GM21619 (cell line): ENCODE measurements at regions not wholly inside any gene's neighbourhood (a gene's known extent, or its start where the extent isn't known, plus 50 kb on each side); places are given as distances from the start of the nearest gene placed in this dataset.

Source experiments
- ATAC-seq: cut with Tn5 transposase; IDR thresholded peaks from one replicate; pipeline ENCODE4 v1.9.1; 2021; ENCODE audit not compliant: unreplicated experiment

DNA sequence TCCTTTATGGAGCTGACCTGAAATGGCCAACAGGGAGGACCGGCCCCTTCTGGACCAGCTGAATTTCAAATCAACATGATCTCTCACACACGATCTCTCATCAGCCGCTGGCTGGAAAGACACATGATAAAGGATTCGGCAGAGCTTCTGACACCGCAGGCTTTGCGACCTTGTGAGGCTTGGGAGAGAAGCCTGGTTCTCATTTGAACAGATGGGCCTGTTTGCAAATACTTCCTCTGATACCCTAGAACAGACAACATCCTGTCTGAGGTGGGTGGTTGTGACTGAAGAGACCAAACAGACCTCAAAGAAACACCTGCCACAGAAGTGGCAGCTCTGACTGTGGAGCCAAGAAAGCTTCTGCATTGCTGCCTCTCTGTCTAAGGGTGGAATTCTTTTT is 77.9 kb upstream of the SDK2 start:
- ATAC-seq = no peak

DNA sequence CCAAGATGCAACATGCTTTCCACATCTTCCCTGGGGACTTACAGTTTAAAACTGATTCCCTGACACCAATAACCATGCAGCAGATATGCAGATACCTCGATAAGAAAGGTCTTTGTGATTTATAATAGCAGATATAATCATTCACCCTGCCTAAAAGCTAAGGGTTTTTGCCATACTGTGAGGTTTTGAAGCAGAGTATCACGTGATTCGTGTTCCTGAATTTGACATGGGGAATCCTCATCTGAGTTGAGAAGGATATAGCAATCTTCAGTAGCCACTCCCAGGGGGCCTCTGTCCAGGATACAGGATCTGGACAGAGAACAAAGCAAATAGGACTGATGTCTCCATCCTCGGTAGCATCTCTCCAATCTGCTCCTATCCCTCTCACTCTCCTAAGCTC is 79.1 kb upstream of the SDK2 start:
- ATAC-seq = no peak

DNA sequence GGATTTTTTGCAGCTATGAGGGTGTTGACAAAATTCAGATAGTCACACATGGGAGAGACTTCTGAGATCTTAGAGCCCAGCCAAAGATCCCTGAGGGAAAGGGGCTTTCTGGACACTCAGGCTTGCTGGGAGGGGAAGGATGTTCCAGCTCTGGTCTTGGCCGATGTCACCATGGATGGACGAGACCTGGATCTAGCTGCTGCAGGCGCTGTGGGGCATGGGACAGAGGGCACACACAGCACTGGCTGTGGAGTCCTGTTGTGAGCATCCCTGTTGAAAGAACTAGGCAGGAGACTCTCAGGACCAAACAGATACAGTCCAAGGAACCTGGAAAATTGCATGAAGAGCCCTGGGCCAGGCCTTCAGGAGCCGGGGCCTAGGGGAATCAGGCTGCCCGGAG is 80.1 kb upstream of the SDK2 start:
- no peak for ATAC-seq

DNA sequence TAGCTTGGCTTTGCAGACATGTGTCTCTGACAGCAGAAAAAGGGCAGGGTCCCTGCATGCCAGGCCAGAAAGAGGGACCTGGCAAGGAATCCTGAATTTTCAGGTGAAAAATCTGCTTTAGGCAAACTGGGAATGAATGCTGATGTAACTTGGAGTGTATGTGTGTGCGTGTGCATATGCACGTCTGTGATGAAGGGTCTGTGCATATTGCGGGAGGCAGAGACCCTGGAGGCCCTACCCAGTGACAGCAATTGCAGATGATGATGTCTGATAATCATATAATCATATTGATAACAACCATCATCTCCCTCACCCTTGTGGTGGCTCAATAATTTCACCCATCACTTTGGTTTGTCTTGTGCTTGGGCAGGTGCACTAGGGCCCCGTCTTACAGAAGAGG is 80.7 kb upstream of the SDK2 start:
- no peak for ATAC-seq

DNA sequence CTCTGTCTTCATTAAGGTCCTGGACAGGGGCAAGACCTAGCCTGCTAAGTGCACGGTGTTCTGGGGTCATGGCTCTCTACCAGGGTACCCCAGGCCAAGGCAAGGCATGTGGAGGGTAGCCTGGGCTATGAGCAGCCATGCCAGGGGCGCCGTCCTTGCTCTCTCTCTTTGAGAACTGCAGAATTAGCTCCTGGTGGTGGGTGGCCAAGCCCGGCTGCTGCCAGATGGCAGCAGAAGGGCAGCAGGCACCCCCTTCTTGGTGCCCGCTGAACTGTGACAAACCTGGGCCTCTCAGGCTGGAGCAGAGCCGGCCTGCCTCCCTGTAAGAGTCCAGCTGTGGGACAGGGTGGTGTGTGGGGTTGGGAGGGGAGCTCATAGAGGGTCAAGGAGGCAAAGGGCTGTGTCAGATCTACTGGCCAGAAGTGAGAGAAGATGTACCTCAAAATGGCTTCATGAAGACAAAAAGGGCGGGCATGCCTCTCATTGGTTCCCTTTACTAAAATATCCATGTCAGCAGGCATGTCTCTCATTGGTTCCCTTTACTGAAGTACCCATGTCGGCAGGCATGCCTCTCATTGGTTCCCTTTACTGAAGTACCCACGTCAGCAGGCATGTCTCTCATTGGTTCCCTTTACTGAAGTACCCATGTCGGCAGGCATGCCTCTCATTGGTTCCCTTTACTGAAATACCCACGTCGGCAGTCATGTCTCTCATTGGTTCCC is 81.7 kb upstream of the SDK2 start:
- ATAC-seq = no peak

DNA sequence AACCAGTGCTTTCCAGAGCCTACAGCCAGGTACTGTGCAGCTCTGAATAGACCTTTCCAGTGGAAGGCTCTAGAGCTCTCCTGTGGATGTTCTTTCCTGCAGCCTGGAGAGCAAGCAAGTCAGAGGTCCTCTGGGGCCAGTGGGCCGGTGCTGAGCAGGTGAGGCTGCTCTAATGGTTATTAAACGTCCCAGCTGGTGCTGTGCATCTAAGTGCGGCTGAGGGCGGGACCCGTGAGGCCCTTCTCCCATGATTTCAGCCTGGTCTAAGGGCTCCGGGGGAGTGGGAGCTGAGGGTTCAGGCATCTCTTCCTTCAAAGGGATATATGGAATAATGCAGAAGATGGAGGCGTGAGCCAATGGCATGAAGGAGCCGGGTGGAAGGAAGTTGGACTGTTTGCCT is 83.7 kb upstream of the SDK2 start:
- no peak for ATAC-seq

DNA sequence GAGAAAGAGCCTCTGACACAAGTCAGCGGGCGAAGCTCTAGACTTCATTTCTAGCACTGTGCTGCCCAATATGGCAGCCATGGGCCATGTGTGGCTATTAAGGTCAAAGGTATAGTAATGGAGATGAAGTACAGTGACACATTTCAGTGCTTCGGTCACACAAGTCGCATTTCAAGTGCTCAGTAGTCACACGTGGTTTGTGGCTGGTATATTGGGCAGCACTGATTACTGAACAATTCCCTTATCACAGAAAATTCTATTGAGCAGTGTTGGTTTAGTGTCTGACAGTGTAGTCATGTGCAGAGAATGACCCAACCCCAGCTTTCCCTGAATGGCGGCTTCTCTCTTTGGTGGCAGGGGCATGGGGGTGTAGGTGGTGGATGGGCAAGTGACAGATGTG is 84.9 kb upstream of the SDK2 start:
- no peak for ATAC-seq

GRCh38 chr17:73731733-73732132 is 87.5 kb upstream of the SDK2 start:
- no peak for ATAC-seq

- ATAC-seq = no peak
Observed at GRCh38 chr17:73733517-73733916, 89.3 kb upstream of the SDK2 start.

DNA sequence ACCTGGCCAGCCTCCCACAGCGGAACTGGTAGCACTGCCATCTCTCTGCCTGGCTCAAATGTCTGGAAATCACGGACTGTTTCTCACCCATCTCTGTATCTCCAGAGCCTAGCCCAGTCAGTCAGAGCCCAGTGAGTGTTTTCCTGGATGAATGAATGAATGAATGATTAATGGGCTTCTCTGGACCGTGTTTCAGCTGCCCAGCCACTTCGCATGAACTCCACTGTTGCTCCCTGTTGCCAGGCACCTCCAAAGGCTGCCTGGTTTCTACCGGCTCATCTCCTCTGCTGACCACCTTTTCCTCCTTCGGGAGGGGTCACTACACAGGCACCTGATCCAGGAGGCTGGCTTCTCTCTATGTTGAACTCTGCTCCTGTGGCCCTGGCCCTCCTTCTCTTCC is 91.0 kb upstream of the SDK2 start:
- no peak for ATAC-seq

GRCh38 chr17:73738751-73739575 is 94.7 kb upstream of the SDK2 start:
- ATAC-seq = no peak

DNA sequence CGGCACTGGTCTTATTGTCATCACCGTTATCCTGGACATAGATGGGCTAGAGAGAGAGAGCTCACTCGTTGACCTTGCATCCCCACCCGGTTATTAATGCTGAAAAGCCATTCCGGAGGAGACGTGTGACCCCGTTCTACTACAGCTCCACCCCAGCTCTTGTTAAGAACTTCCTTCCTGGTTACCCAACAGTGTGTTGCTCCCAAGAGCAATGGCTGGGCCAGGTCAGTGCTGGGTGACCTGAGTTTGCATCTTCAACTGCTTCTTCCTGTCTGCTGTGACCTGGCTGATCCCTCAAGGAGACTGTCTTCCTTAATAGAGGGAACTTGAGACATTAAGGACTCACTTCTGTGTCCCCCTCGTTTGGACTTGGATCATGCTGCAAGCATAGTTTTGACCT is 96.1 kb upstream of the SDK2 start:
- ATAC-seq = no peak

- no peak for ATAC-seq
Observed at GRCh38 chr17:73742948-73743381, 98.7 kb upstream of the SDK2 start.

- no peak for ATAC-seq
Observed at GRCh38 chr17:73743518-73744201, 99.4 kb upstream of the SDK2 start.

GRCh38 chr17:73744411-73744810 is 100.2 kb upstream of the SDK2 start:
- ATAC-seq = no peak

GRCh38 chr17:73746314-73747073 is 102.2 kb upstream of the SDK2 start:
- ATAC-seq = no peak

DNA sequence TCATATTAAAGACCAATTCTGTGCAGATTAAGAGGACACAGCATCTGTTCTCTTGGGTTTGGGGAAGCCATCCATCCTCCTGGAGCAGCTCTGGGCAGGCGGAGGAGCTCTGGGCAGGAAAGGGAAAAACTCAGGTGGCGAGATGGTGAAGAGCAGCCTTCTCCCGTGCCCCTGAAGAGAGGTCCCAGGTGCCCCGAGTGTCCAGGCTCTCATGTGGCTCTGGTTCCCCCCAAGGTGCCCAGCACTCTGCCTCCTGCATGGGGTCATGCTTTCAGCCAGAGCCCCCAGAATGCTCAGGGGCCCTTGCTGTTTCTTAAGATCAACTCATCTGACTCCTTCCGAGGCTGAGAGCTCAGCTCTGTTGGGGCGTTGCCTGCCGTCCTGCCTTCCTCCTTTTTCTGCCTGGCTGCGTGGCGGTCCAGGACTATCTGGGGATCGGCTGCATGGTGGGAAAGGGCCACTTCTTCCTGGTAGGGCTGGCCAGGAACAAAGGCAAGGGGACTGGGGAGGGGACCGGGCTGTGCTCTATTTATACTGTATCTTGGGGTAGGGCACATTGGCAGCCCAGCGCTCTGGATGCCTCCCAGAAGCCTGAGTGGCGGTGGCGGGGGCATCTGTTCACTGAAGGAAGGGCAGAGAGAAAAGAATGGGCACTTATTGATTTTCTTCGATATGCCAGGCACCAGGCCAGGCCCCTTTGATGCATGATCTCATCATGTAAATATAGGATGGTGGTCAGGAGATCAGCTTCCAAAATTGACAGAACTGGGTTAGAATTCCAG is 103.2 kb upstream of the SDK2 start:
- ATAC-seq = no peak

DNA sequence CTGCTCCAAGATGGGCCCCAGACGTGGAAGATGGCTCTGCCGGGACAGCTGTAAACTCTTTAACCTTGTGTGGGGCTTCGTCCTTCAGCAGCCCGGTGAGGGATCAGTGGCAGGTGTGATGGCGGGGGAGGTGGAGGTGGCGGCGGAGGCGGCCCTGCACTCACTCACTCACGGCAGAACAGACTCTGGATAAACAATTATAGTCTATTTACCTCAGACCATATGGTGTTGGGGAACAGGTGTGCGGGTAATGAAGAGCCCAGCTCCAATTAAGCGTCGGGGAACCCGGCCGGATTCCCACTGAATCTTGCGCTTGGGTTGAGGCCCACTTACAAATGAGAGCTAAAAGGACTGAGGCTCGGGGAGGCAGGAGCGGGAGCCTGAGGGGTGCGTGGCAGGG is 104.3 kb upstream of the SDK2 start:
- ATAC-seq = no peak

DNA sequence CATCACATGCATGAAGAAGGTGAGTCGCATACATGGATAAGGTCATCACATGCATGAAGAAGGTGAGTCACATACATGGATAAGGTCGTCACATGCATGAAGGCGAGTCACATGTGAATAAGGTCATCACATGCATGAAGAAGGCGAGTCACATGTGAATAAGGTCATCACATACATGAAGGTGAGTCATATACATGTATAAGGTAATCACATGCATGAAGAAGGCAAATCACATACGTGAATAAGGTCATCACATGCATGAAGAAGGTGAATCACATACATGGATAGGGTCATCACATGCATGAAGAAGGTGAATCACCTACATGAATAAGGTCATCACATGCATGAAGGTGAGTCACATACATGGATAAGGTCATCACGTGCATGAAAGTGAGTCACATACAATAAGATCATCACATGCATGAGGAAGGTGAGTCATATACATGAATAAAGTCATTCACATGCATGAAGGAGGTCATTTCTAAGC is 105.1 kb upstream of the SDK2 start:
- ATAC-seq = no peak

DNA sequence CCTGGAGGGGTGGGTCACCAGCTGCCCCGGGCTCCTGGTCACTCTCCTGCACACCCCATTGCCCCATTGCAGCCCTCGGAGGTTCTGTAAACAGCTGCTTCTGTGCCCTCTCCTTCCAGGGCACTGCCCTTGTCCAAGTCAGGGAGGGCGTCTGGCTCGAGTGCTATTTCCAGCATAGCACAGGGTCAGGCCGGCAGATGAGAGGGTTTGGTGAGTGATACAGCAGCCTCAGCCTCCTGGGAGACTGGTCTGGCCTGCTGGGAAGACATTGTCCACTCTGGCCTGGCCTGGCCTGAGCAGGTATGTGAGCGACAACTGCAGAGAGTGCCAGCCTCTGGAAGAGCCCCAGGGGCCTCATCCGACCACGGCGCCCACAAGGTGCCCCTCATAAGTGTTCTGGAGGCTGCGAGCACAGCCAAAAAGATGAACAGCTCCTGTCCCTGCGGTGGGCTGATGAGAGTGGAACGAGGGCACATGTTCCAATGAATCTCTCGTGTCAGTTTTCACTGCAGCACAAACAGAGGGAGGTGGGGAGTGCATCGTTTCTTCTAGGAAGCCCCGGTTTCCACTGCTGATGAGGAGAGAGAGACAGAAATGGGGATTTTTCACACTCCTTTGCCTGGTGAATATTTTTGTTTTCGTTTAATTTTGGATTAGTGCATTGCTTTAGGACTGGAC is 105.8 kb upstream of the SDK2 start:
- ATAC-seq = no peak
